IMR-90 (cell line): ENCODE measurements at regions not wholly inside any gene's neighbourhood (a gene's known extent, or its start where the extent isn't known, plus 50 kb on each side); places are given as distances from the start of the nearest gene placed in this dataset.

ENCODE experiments used
- ATAC-seq: fragments of 200-7000 bp; cut with Tn5 transposase; 2 replicates; pipeline ENCODE4 v1.9.1; 2020; ENCODE audit warnings: low read depth, mild to moderate bottlenecking, moderate library complexity
- BruUV-seq: library from RNA; stranded (reverse); fragments of 400-500 nt; replicated peaks from 2 replicates; lab custom pipeline; 2021; lab: Mats Ljungman, UMichigan
- CTCF ChIA-PET: fragments of 300-600 bp; formaldehyde crosslinking; extraction: SDS; loops from one replicate; lab custom pipeline; 2021; ENCODE audit warnings: antibody characterized with exemption; lab: Yijun Ruan, JAX
- POLR2A ChIA-PET: fragments of 300-600 bp; sonication (Branson Sonifier 250); formaldehyde crosslinking; loops from one replicate; lab custom pipeline; 2022; ENCODE audit warnings: antibody characterized with exemption; ENCODE audit not compliant: unreplicated experiment; lab: Charles Lee
- DNase-seq: peaks from one replicate; pipeline ENCODE4 v3.0.0; 2013
- H2AFZ ChIP-seq: replicated peaks from 2 replicates; pipeline ENCODE3; 2013; ENCODE audit warnings: low read length, mild to moderate bottlenecking; ENCODE audit not compliant: poor library complexity
- H2AK5ac ChIP-seq: 2 replicates; pipeline ENCODE4 v1.6.1; 2013; ENCODE audit warnings: low read depth, low read length, inconsistent platforms
- H2AK9ac ChIP-seq: replicated peaks from 2 replicates; pipeline ENCODE3; 2013; ENCODE audit warnings: mild to moderate bottlenecking, low read depth, low read length, moderate library complexity; ENCODE audit not compliant: poor library complexity
- H2BK120ac ChIP-seq: 2 replicates; pipeline ENCODE4 v1.6.1; 2013; ENCODE audit warnings: low read depth, low read length, inconsistent platforms
- H2BK15ac ChIP-seq: 3 replicates; pipeline ENCODE4 v1.6.1; 2013; ENCODE audit warnings: low read depth, low read length, inconsistent platforms
- H2BK20ac ChIP-seq: 2 replicates; pipeline ENCODE4 v1.6.1; 2013; ENCODE audit warnings: low read depth, mild to moderate bottlenecking, inconsistent platforms, low read length, moderate library complexity
- H2BK5ac ChIP-seq: 2 replicates; pipeline ENCODE4 v1.6.1; 2013; ENCODE audit warnings: mild to moderate bottlenecking, low read depth, low read length, inconsistent platforms; ENCODE audit not compliant: poor library complexity, severe bottlenecking
- H3K14ac ChIP-seq: replicated peaks from 2 replicates; pipeline ENCODE4 v1.6.1; 2013; ENCODE audit warnings: low read depth, low read length, inconsistent platforms
- H3K18ac ChIP-seq: 2 replicates; pipeline ENCODE4 v1.6.1; 2013; ENCODE audit warnings: low read depth, low read length, control low read depth
- H3K23ac ChIP-seq: 2 replicates; pipeline ENCODE4 v1.6.1; 2013; ENCODE audit warnings: low read depth, low read length, inconsistent platforms
- H3K27ac ChIP-seq: 2 replicates; pipeline ENCODE4 v1.5.1; 2013; ENCODE audit warnings: mild to moderate bottlenecking, control low read depth, low read length; ENCODE audit not compliant: insufficient read depth
- H3K27me3 ChIP-seq: 2 replicates; pipeline ENCODE4 v1.6.1; 2013; ENCODE audit warnings: low read length; ENCODE audit not compliant: control insufficient read depth, insufficient read depth
- H3K36me3 ChIP-seq: 2 replicates; pipeline ENCODE4 v1.6.1; 2013; ENCODE audit warnings: low read length, mixed read lengths; ENCODE audit not compliant: control insufficient read depth, insufficient read depth
- H3K4ac ChIP-seq: 2 replicates; pipeline ENCODE4 v1.6.1; 2013; ENCODE audit warnings: low read depth, low read length, inconsistent platforms
- H3K4me1 ChIP-seq: 2 replicates; pipeline ENCODE4 v1.6.1; 2013; ENCODE audit warnings: low read length, mixed read lengths; ENCODE audit not compliant: control insufficient read depth, insufficient read depth
- H3K4me2 ChIP-seq: 2 replicates; pipeline ENCODE4 v1.6.1; 2013; ENCODE audit warnings: low read depth, mild to moderate bottlenecking, control low read depth, low read length, moderate library complexity
- H3K4me3 ChIP-seq: 2 replicates; pipeline ENCODE4 v1.5.1; 2013; ENCODE audit warnings: low read depth, mild to moderate bottlenecking, control low read depth, low read length, moderate library complexity; ENCODE audit not compliant: insufficient read depth
- H3K56ac ChIP-seq: 2 replicates; pipeline ENCODE4 v1.6.1; 2013; ENCODE audit warnings: low read length, inconsistent platforms; ENCODE audit not compliant: insufficient read depth; ENCODE audit errors: extremely low read depth
- H3K79me1 ChIP-seq, 2 experiments: 2 replicates each; pipeline ENCODE4 v1.6.1; 2013; ENCODE audit warnings: low read length in 2 of 2, inconsistent platforms in 1 of 2, low read depth in 1 of 2
- H3K9ac ChIP-seq: 2 replicates; pipeline ENCODE4 v1.6.1; 2013; ENCODE audit warnings: low read depth, low read length, control low read depth
- H3K9me1 ChIP-seq: 2 replicates; pipeline ENCODE4 v1.6.1; 2013; ENCODE audit warnings: low read length, inconsistent platforms; ENCODE audit not compliant: insufficient read depth
- H3K9me3 ChIP-seq: 2 replicates; pipeline ENCODE4 v1.6.1; 2013; ENCODE audit warnings: low read length; ENCODE audit not compliant: control insufficient read depth, insufficient read depth
- H4K20me1 ChIP-seq: 2 replicates; pipeline ENCODE4 v1.6.1; 2013; ENCODE audit warnings: low read length, inconsistent platforms; ENCODE audit not compliant: insufficient read depth
- H4K5ac ChIP-seq: 2 replicates; pipeline ENCODE4 v1.6.1; 2013; ENCODE audit warnings: mild to moderate bottlenecking, low read depth, low read length, control low read depth
- H4K8ac ChIP-seq, 2 experiments: 2 replicates each; pipeline ENCODE4 v1.6.1; 2013; ENCODE audit warnings: low read depth in 2 of 2, low read length in 2 of 2, control low read depth in 1 of 2, inconsistent platforms in 1 of 2
- H4K91ac ChIP-seq: 2 replicates; pipeline ENCODE4 v1.6.1; 2013; ENCODE audit warnings: low read depth, low read length, inconsistent platforms; ENCODE audit not compliant: insufficient read depth
- ELK1 ChIP-seq: fragments of 150-350 bp; IDR thresholded peaks from 2 replicates; pipeline ENCODE4 v1.6.1; 2016; ENCODE audit warnings: low read depth, mild to moderate bottlenecking, low read length, moderate library complexity, borderline replicate concordance
- MAZ ChIP-seq: IDR thresholded peaks from 2 replicates; pipeline ENCODE4 v1.6.1; 2012; ENCODE audit warnings: low read depth, mild to moderate bottlenecking, low read length, improper control_type of control experiment, moderate library complexity, borderline replicate concordance
- dilution Hi-C: fragments of 300-500 bp; cut with HindIII; formaldehyde crosslinking; loops from one replicate; pipeline ENCODE4 v1.14.3; 2018; ENCODE audit warnings: low sequenced_read_pairs; ENCODE audit not compliant: unreplicated experiment
- in situ Hi-C: fragments of 300-500 bp; cut with MboI; formaldehyde crosslinking; loops from 3 replicates; pipeline ENCODE4 v1.14.3; 2019; ENCODE audit warnings: low sequenced_read_pairs, inconsistent platforms, mixed read lengths
- intact Hi-C: fragments of 100-400 bp; cut with micrococcal nuclease; formaldehyde crosslinking; loops from 2 replicates; pipeline ENCODE4 v1.10.0; 2022

- POLR2A ChIA-PET: no interaction called here
- BruUV-seq: no TSS peak
- peak; percentile 30 for DNase-seq
These were observed 458.6 kb downstream of the EPM2A start for GRCh38 chr6:145276756-145277155.

More at GRCh38 chr6:145276756-145277155, 458.6 kb downstream of the EPM2A start:
- Histone ChIP-seq H2AK9ac (no peak overlapping the region), H3K9ac (no peak overlapping the region), H2BK120ac (no peak overlapping the region), H2BK15ac (no peak overlapping the region), H4K8ac (no peak overlapping the region), H3K79me1 (no peaks in the 10 kb centered on the region), H2AFZ (no peak overlapping the region), H3K9me3 (no peaks in the 10 kb centered on the region), H3K4ac (no peak overlapping the region), H3K27ac (no peak overlapping the region), H3K9me1 (no peaks in the 10 kb centered on the region), H3K4me1 (peaks cover 2% of the 10 kb centered on the region; the same call in 1 of the 2 replicates), H3K18ac (no peak overlapping the region), H3K23ac (no peak overlapping the region), H2BK5ac (no peak overlapping the region), H3K36me3 (no peaks in the 10 kb centered on the region), H3K14ac (no peak overlapping the region), H3K4me2 (no peak overlapping the region), H2BK20ac (peak overlapping the region; percentile 26; the same call in 1 of the 2 replicates), H2AK5ac (no peak overlapping the region), H3K27me3 (no peaks in the 10 kb centered on the region), H3K56ac (no peak overlapping the region), H3K4me3 (no peak overlapping the region), H4K5ac (no peak overlapping the region), H4K20me1 (no peaks in the 10 kb centered on the region), H4K91ac (no peak overlapping the region)
- CTCF ChIA-PET: no interaction called here
- dilution Hi-C loops (no loop called here), in situ Hi-C loops (no loop called here), intact Hi-C loops (no loop called here)
- TF ChIP-seq MAZ (no peak), ELK1 (no peak)
- ATAC-seq: no peak
